HUDEP-2 (cell line): ENCODE measurements at regions not wholly inside any gene's neighbourhood (a gene's known extent, or its start where the extent isn't known, plus 50 kb on each side); places are given as distances from the start of the nearest gene placed in this dataset.

Source experiments
- DNase-seq, 76 experiments: peaks; one replicate each; lab custom pipeline; 2025; ENCODE audit not compliant: unreplicated experiment in 76 of 76; lab: John Stamatoyannopoulos, UW

DNA sequence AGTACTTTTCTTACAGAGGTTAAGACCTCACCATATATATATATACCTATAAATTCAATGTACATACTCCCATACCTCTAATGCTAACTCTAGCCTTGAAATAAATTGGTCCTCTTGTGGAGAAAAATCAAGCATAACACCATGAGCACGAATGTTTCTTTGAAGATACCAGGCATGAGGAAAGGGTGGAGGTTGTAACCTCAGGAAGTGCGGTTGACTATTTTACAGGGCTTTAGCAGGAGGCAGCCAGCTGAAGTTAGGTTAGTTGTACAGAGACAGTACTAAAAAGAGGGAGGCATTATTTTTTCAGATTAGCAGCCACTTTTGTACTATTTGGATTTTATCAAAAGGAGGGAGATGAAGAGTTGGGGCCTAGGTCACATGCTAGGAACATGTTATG lies 767.0 kb downstream of the OTOL1 start:
- DNase-seq, result no peak

DNA sequence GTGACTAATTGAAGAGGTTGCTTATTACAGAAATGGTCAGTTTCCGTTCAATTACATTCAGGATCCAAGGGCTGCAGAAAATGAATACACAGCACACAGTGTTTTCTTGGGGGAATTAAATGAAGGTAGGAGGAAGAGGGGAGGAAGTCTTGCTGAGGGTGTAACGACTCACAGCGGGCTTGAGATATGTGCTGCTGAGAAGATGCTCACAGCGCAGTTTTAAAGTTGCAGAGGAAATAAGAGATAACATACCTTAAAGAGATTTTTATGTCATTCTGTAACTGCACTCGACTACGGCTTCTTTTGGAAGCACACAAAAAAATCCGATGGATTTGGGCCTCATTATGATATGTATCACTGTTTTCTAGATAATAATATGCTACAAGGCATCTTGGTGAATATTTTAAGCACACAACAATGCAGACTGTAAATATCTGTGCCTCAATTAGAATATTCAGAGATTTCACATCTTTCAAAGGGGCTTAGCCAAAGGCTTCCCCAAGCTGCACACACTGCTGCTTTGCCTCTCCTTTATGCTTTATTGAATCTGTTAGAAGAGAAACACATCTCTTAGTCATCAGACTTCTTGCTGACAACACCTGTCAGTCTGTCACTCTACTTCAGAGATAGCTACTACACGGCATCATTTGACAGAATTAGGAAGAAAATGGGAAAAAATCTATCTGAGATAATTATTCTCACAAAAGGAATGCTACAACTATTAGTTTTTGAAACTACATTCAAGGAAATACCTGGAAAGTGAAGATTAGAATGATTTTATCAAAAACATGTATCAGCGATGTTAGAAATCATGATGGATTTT lies 773.2 kb downstream of the OTOL1 start:
- DNase-seq, result no peak

DNA sequence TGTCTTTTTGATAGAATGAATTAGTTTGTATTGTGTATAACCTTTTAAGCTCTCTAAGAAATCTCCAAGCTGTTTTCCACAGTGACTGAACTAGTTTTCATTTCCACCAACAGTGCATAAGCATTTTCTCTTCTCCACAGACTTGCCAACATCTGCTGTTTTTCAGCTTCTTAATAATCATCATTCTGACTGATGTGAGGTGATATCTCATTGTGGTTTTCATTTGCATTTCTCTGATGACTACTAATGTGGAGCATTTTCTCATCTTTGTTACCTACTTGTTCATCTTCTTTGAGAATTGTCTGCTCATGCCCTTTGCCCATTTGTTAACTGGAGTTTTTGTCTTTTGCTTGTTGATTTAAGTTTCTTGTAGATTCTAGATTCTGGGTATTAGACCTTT lies 777.5 kb downstream of the OTOL1 start:
- no peak for DNase-seq

DNA sequence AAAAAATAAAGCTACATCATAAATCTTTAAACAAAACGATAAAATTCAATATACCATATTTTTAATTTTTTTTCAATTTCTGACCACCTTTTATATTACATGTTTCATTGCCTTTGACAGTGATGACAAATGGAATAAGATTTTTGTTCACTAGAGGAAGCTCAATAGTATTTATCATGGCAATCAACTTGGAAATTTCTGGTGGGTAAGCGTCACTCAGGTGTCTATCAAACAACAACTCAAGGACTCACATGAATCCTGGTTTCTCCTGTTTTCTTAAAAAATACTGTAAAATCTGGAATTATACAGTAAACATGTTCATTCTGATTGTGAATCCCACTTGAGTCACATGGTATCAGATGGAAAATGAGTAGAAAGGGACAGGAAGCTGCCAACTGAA lies 782.2 kb downstream of the OTOL1 start:
- no peak for DNase-seq

DNA sequence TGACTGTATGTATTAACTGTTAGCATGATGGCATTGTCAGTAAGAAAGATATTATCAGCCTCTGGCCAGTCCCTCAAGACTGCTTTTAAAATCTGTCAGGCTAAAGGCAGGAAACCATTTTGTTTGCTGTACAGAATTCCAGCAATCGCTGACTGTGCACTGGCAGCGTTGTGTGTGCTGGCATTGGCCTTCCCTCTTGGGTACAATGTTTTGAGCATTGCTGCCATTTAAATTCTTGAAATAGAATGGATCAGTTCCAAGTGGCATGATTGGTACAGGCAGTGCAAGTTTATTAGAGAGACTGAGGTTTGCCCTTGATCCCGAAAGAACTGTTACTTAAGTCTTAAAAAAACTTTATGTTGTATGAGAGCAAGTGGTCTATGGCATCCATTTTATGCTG lies 788.7 kb downstream of the OTOL1 start:
- no peak for DNase-seq

DNA sequence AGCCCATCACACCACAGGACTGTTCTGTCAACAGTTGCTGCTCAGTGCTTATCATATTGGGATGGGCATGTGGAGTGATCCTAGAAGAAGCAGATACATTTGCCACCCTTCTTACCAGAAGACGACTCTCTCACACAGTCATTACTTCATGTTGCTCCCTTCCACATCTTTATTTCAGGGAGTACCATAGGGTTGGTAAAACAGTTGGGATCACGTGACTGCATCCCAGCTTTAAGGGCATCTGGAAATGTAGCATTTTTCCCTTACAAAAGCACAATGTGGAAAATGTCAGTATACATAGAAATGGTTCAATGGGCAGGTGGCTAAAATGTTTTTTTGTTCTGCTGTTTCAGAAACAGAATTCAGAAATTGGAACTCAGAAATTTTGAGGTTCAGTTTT lies 791.0 kb downstream of the OTOL1 start:
- DNase-seq, result no peak

DNA sequence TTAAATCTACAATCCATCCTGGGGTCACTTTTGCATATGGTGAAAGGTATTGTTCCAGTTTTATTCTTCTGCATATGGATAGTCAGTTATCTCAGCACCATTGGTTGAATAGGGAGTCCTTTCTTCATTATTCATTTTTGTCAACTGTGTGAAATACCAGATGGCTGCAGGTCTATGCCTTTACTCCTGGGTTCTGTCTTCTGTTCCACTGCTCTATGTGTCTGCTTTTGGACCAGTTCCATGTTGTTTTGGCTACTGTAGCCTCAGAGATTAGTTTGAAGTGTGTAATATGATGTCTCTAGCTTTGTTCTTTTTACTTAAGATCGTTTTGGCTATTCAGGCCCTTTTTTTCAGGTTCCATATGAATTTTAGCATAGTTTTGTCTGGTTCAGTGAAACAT lies 795.8 kb downstream of the OTOL1 start:
- no peak for DNase-seq

DNA sequence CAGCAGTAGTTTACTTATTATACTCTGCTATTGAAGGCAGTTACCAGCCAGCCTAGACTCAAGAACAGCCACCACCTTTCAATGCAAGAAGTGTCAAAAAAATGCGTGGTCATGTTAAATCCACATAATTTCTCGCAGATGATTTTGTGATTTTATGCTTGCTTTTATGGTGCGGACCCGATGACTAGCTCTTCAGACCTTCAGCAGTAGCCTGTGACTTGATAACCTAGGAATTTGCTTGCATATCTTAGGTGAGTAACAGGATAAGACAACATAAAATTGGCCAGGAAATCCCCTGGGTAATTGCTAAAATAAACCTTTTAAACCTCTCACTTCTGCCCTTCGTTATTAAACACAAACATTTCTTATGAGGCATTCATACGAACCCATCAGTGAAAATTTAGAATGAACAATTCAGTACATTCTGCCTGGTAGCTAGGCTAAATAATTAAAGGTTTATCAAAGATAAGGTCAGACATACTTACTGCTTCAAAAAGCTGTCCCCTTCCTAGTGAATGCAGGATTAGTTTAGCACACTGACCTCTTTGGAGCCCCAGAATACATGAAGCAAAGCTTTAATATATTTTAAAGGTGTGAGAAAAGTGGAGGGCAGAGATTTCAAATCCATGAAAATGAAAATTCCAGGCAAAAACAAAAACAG lies 798.8 kb downstream of the OTOL1 start:
- no peak for DNase-seq

DNA sequence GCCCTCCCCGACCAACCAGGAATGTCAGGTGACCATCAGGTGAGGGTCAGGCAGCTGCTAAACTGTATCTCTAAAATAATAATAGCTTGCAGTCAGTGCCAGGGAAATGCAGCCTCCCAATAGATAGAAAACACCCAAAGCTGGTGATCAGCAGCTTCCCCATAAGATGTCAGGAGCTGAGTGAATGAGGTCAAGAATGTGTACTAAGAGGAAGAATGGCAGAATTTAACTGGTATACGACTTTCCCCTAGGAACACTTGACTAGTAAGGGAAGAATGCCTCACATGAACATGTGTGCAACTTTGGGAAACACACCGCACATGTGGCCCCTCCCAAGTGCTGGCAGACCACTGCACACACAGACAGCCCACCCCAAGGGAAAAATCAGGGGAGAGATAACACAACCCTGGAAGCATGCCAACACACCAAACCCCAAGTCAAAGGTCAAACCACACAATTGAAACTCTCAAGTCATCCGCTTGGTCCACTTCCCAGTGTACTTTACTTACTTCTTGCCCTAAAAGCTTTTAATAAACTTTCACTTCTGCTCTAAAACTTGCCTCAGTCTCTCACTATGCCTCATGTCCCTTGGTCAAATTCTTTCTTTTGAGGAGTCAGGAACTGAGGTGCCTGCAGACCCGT lies 806.5 kb downstream of the OTOL1 start:
- DNase-seq, result no peak

DNA sequence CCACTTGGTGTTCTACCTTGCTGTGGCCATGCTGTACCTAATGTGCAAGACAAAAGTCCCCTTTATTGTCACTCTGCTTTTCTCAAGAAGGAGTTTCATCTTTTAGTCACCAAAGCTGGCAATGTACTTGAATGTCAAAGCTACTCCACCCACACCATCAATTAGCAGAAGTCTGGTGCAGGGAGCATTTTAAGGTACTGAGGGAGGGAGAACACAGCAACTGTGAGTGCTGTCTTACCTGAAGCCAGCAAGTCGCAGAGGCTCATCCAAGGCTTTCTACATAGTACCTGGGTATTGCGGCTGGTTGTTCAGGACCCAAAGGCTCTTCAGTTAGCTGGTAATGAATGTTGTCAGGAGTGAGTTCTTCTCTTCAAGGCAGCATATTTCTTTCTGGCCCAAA lies 820.4 kb downstream of the OTOL1 start:
- no peak for DNase-seq

DNA sequence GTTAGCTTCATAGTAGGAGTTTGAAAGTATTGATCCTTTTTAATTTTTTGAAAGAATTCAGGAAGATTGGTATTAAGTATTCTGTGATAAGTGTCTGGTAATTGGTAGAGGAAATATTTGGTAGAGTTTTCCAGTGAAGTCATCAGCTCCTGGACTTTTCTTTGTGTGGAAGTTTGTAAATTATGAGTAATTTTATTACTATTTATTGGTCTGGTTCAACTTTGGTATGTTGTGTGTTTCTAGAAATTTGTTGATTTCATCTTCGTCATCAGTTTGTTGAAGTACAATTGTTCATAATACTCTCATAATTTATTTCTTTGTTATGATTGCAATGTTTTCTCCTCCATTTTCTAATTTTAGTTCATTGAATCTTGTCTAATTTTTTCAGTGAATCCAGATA lies 832.0 kb downstream of the OTOL1 start:
- no peak for DNase-seq

DNA sequence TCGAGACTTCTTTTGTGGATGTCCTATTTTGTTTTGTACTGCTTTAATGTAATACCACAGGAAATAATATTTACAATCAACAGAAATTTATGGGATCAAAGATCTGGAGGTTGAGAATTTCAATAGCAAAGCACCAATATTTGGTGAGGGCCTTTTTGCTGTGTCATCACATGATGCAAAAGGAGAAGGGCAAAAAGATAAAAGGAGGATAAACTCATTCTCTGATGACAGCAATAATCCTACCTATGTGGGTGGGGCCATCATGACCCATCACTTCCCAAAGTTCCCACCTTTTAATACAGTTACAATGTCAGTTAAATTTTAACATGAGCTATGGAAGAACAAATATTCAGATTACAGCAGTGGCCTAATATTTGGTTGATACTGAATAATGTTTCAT lies 832.9 kb downstream of the OTOL1 start:
- no peak for DNase-seq

DNA sequence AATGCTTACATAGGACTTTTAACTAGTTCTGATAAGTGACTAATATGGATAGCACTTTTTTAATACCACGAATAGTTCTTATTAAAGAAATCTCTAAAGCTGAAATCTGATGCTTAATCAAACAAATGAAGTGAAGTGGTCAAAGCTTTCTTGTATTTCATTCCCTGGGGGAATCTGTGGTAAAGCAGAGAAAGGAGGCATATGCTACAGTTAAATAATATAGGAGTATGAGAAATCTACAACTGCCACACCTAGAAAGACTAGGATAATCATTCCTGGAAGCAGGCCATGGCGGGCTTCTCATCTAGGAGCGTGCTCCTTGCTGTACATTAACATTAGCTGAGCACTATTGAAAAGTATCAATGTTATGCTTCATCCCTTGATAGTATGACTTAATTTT lies 835.7 kb downstream of the OTOL1 start:
- DNase-seq, result no peak

DNA sequence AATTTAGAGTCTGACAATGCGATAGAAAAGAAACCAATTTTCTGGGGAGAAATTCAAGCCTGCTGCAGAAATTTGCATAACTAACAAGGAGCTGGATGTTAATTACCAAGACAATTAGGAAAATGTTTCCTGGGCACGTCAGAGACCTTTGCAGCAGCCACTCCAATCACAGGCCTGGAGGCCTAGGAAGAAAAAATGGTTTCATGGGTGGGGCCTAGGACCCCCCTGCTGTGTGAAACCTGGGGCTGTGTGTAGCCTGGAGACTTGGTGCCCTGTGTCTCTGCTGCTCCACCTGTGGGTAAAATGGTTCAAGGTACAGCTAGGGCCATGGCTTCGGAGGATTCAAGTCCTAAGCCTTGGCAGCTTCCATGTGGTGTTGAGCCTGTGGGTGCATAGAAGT lies 837.9 kb downstream of the OTOL1 start:
- no peak for DNase-seq

DNA sequence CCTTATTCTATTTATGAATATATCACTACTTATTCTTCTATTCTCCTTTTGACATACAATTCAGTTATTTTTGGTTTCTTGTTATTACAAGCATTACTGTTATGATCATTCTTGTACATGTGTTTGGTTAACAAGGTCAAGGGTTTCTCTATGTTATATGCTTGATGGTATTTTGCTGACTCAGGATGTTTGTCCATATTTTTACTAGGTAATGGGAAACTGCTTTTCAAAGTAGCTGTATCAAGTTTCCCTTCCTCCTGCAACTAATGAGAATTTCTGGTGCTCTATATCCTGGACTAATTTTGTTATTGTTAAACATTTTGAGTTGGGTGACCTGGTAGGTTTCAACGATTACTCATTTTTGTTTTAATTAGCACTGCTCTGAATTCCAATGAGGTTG lies 841.0 kb downstream of the OTOL1 start:
- no peak for DNase-seq

DNA sequence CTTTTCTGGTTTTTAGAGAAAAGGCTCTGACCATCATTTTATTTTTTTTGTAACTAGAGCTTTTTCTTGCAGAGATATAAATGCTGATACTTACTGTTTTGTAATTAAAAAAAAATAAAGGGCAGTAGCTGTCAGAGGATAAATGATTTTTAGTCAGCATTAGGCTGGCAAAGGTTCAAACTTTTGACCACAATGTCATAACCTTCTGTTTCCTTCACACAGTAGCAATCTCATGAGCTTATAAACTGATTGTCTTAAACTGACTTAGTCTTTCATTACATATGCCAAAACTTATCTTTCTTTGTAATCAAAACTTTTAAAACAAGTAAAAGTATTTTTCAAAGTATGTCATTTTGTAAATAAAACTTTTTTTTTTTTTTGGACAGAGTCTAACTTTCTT lies 841.9 kb downstream of the OTOL1 start:
- DNase-seq, result no peak

DNA sequence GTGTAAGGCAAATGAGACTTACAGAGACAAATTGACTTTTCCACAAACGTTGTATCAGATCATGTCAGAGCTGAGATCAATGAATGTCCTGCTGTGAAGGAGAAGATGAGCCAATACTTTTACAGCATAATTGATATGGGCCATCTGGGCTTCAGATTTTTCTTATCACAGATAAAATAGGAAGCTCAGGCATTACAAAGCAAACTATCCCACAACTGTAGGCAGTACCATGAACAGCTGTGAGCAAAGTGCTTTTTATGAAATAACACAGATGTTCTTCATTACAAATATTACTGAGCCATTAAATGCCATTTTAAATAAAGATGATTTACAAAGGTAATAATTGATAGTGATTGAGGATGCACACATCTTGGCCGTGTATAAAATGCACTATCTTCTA lies 852.3 kb downstream of the OTOL1 start:
- no peak for DNase-seq

DNA sequence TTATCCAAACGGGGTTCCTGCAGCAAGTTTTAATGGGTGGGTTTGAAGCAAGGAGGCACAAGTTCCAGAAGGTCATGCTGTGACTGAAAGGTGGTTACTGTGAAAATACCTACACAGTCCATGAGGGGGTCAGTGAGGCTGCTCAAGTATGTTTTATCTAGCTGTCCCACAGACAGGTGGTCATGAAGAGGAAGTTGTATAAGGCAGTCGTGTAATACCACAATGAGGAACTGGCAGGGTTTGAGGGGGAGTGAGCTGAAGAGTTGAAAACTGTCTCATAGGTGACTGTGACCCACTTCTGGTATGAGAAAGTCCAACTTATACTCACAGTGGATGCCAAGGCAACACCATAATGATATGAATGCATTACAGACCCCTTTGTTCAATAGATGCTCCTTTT lies 856.8 kb downstream of the OTOL1 start:
- DNase-seq, result no peak

DNA sequence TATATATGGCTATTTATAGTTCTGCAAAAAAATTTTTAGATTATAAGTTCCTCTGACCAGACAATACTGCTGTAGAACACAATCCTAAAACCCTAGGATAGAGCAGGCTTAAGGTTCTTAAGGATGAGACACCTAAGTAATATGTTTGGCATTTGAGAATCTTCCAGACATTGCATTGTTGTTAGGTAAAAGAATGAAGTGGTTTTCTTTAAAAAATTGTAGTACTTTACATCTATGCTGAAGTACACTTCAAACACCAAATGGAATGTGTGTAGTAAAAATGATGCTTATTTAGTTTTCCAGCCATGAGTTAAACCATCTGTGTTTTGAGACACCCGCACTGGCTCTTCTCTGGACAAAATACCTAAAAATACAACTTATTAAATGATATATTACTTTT lies 857.7 kb downstream of the OTOL1 start:
- DNase-seq, result no peak

DNA sequence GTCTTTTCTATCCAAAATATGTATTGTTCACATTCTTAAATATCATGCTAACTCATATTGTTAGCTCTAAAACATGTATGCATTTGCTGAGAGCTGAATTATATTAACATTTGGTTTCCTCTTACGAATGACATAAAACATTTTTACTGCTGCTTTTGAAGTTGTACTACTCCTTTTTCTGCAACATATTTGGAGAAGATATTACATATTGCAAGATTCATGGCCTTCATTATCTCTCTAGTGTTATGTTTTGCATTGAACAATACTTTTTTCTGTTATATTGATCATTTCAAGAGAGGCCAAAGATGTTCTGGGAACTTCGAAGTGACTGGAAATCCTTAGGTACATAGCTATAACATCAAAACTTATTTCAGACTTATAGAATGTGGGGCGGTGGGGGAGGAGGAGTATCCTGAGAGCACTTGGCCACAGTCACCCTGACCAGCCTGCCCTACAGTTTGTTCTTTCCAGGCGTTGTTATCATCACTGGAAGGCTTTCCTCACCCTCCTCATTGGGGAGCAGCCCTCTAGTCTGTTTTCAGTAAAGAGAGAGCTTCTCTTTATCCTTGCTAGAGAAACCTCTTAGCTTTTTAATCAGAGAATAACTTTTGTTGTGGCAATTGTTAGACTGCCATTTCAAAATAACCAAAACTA lies 868.6 kb downstream of the OTOL1 start:
- DNase-seq, result no peak

DNA sequence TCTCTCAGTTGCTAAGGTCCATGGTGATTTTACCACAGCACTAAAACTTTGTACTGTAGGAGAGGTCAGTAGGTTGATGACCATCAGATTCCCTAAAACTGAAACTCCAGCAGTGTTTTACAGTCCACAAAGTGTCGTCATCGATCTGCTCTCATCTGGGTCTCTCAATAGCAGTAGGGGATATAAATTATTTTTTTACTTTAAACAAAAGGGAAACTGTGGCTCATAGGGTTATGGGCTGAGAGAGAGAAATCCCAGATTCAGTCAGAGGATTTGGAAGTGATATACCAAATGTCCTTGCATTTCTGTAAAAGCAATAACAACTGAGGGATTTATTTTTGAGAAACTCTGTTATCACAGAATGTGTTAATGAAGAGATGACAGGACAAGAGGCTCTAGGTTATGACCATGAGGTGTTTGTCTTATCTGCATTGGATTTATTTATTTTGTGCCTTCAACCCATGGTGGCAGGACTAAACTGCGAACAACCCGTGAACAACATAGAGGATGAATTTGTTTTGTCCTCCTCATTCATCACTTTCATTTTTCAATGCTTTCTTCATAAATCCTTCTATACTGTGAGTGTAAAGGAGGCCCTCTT lies 869.7 kb downstream of the OTOL1 start:
- no peak for DNase-seq
